Panc1 (cell line): ENCODE measurements at regions not wholly inside any gene's neighbourhood (a gene's known extent, or its start where the extent isn't known, plus 50 kb on each side); places are given as distances from the start of the nearest gene placed in this dataset.
"Not testable (repeated sequence)": the region's sequence is repeated elsewhere in the genome, so short reads cannot be mapped to it uniquely, and the experiment has no call there.

ENCODE experiments used
- SIN3A ChIP-seq: IDR thresholded peaks from 2 replicates; pipeline ENCODE4 v1.6.1; 2012; ENCODE audit warnings: low read depth, mild to moderate bottlenecking, low read length, moderate library complexity, borderline replicate concordance; ENCODE audit not compliant: insufficient read depth
- TCF7L2 ChIP-seq: IDR thresholded peaks from 2 replicates; pipeline ENCODE4 v1.6.1; 2011; ENCODE audit warnings: mild to moderate bottlenecking, low read depth, low read length, inconsistent platforms
- TF ChIP-seq, protein P1 (sequence below): fragments of 450-650 bp; IDR thresholded peaks from 2 replicates; pipeline ENCODE4 v1.5.1; 2017; ENCODE audit warnings: mild to moderate bottlenecking
- TF ChIP-seq, protein P2 (sequence below), 2 experiments: IDR thresholded peaks; 2 replicates each; pipeline ENCODE4 v1.6.1; 2011 to 2012; ENCODE audit warnings: low read depth in 2 of 2, control low read depth in 1 of 2, low read length in 1 of 2, mild to moderate bottlenecking in 1 of 2, moderate library complexity in 1 of 2; ENCODE audit not compliant: insufficient read depth in 1 of 2

DNA sequence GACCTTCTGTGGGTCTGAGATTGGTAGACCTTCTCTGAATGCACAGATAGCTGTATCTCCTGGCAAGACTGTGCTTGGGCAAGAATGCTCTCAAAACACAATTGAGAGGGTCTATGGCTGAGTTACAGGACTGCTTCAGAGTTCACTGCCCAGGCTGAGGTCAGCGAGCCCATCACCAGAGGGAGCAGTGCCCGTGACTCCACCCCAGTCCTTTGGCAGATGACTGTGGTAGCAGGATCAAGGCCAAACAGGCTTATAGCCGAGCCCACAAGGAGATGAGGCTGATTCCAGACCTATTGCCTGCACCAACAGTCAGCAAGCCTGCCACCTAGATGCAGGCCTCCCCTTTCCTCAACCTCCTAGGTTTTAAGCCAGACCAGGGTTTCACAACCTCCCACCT is 89.4 kb downstream of the CHRFAM7A start:
- TF ChIP-seq, protein P1, sequence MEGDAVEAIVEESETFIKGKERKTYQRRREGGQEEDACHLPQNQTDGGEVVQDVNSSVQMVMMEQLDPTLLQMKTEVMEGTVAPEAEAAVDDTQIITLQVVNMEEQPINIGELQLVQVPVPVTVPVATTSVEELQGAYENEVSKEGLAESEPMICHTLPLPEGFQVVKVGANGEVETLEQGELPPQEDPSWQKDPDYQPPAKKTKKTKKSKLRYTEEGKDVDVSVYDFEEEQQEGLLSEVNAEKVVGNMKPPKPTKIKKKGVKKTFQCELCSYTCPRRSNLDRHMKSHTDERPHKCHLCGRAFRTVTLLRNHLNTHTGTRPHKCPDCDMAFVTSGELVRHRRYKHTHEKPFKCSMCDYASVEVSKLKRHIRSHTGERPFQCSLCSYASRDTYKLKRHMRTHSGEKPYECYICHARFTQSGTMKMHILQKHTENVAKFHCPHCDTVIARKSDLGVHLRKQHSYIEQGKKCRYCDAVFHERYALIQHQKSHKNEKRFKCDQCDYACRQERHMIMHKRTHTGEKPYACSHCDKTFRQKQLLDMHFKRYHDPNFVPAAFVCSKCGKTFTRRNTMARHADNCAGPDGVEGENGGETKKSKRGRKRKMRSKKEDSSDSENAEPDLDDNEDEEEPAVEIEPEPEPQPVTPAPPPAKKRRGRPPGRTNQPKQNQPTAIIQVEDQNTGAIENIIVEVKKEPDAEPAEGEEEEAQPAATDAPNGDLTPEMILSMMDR = not testable (repeated sequence)
- TF ChIP-seq TCF7L2, SIN3A: not testable (repeated sequence)
- TF ChIP-seq, protein P2, sequence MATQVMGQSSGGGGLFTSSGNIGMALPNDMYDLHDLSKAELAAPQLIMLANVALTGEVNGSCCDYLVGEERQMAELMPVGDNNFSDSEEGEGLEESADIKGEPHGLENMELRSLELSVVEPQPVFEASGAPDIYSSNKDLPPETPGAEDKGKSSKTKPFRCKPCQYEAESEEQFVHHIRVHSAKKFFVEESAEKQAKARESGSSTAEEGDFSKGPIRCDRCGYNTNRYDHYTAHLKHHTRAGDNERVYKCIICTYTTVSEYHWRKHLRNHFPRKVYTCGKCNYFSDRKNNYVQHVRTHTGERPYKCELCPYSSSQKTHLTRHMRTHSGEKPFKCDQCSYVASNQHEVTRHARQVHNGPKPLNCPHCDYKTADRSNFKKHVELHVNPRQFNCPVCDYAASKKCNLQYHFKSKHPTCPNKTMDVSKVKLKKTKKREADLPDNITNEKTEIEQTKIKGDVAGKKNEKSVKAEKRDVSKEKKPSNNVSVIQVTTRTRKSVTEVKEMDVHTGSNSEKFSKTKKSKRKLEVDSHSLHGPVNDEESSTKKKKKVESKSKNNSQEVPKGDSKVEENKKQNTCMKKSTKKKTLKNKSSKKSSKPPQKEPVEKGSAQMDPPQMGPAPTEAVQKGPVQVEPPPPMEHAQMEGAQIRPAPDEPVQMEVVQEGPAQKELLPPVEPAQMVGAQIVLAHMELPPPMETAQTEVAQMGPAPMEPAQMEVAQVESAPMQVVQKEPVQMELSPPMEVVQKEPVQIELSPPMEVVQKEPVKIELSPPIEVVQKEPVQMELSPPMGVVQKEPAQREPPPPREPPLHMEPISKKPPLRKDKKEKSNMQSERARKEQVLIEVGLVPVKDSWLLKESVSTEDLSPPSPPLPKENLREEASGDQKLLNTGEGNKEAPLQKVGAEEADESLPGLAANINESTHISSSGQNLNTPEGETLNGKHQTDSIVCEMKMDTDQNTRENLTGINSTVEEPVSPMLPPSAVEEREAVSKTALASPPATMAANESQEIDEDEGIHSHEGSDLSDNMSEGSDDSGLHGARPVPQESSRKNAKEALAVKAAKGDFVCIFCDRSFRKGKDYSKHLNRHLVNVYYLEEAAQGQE (IDR thresholded peaks at IDR 0.05; ENCODE audit: insufficient read depth in 1 of 2, low read depth in 2 of 2, low read length in 1 of 2) = not testable (repeated sequence)
